Gastrocnemius medialis (tissue), 4 donors: ENCODE measurements at regions not wholly inside any gene's neighbourhood (a gene's known extent, or its start where the extent isn't known, plus 50 kb on each side); places are given as distances from the start of the nearest gene placed in this dataset.

Experiments
- POLR2A ChIP-seq, 2 donors: fragments of 450-650 bp; IDR thresholded peaks; one replicate each; pipeline ENCODE4 v1.6.1; 2017; ENCODE audit warnings: antibody characterized with exemption in 2 of 2, mild to moderate bottlenecking in 2 of 2, moderate library complexity in 2 of 2
- TF ChIP-seq, protein P1 (sequence below), 5 experiments: fragments of 450-650 bp in 3 of 5; fragments of 200-600 bp in 2 of 5; sonication (generic) in 2 of 5; IDR thresholded peaks in 4 of 5; conservative IDR thresholded peaks in 1 of 5; 1 replicate in 4 of 5; 2 replicates in 1 of 5; pipeline ENCODE4 v1.5.1; 2016 to 2019; ENCODE audit warnings: antibody characterized with exemption in 5 of 5, mild to moderate bottlenecking in 3 of 5, moderate library complexity in 3 of 5

DNA sequence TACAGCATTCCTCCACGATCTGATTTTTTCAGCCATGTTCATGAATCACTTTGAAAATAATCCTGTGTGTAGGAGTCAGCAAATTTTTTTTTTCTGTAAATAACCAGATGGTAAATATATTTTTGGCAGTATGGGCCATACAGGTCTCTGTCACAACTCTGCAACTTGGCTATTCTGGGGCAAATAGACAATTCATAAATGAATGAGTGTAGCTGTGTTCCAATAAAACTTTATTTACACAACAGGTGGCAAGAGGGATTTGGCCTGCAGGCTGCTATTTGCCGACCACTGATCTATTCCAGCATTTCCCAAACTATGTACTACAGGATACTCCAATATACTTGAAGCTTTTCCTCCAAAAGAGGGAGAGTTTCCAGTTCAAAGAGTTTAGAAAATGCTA is 78.7 kb upstream of the SVIL start:
- TF ChIP-seq POLR2A (IDR thresholded peaks at IDR 0.05) = no peak
- TF ChIP-seq, protein P1, sequence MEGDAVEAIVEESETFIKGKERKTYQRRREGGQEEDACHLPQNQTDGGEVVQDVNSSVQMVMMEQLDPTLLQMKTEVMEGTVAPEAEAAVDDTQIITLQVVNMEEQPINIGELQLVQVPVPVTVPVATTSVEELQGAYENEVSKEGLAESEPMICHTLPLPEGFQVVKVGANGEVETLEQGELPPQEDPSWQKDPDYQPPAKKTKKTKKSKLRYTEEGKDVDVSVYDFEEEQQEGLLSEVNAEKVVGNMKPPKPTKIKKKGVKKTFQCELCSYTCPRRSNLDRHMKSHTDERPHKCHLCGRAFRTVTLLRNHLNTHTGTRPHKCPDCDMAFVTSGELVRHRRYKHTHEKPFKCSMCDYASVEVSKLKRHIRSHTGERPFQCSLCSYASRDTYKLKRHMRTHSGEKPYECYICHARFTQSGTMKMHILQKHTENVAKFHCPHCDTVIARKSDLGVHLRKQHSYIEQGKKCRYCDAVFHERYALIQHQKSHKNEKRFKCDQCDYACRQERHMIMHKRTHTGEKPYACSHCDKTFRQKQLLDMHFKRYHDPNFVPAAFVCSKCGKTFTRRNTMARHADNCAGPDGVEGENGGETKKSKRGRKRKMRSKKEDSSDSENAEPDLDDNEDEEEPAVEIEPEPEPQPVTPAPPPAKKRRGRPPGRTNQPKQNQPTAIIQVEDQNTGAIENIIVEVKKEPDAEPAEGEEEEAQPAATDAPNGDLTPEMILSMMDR (IDR thresholded peaks at IDR 0.05 in 4 of 5, conservative IDR thresholded peaks at IDR 0.05 in 1 of 5) = no peak
